NCI-H1092 treated with DMSO at 0.1 percent for 48 hours (cell line): ENCODE measurements at regions not wholly inside any gene's neighbourhood (a gene's known extent, or its start where the extent isn't known, plus 50 kb on each side); places are given as distances from the start of the nearest gene placed in this dataset.

ENCODE experiments used
- DNase-seq: peaks from one replicate; lab custom pipeline; 2025; lab: John Stamatoyannopoulos, UW

DNA sequence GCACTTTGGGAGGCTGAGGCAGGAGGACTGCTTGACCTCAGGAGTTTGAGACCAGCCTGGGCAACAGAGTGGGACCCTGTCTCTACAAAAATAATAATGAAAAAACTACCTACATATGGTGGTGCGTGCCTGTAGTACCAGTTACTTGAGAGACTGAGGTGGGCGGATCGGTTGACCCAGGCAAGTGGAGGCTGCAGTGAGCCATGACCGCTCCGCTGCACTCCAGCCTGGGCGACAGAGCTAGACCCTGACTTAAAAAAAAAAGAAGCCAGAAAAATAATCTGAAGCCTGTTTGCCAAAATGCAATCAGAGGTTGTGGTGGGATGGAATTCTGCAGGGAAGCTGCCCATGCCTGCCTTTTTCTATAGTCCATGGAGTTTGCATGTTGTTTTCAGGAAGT is 50.4 kb upstream of the GGTA1 start:
- no peak for DNase-seq

DNA sequence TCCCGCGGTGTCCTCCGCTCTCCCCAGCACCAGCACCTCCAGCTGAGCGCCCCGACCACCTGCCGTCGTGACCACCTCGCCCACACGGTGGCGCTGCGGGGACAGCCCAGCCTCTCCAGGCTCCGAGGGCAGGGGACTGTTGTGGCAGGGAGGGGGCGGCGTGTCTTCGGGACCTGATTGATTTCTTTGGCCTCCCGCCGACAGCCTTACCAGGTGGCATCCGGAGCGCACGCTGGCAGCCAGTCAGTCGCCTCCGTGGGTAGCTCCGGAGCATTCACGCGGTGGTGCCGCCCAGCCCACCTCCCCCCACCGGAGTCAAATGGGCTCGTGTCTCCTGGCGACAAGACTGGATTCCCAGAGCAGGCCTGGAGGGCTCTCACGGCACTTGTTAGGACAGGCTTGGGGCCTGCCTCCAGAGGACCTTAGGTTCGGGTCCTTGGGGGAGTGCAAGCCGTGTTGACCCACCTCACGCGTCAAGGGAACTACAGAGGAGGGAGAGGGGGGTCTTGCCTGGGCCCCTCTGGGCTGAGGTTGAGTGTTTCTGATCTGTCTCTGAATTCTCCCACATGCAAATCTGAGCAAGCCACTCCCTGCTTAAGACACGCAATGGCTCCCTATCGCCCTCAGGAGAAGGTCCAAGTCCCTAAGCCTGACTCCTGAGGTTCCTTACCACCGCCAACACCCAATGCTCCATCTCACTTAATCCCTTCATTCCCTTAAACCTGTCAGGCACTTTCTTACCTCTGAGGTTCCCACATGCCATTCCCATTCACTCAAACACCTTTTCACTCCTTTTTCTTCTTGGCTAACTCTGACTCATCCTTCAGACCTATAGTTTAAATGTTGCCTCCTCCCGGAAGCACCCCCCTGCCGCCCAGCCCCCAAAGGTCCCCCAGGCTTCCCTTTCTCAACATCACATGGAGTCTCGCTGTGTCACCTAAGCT is 51.2 kb upstream of the GGTA1 start:
- peak; percentile 80 for DNase-seq

DNA sequence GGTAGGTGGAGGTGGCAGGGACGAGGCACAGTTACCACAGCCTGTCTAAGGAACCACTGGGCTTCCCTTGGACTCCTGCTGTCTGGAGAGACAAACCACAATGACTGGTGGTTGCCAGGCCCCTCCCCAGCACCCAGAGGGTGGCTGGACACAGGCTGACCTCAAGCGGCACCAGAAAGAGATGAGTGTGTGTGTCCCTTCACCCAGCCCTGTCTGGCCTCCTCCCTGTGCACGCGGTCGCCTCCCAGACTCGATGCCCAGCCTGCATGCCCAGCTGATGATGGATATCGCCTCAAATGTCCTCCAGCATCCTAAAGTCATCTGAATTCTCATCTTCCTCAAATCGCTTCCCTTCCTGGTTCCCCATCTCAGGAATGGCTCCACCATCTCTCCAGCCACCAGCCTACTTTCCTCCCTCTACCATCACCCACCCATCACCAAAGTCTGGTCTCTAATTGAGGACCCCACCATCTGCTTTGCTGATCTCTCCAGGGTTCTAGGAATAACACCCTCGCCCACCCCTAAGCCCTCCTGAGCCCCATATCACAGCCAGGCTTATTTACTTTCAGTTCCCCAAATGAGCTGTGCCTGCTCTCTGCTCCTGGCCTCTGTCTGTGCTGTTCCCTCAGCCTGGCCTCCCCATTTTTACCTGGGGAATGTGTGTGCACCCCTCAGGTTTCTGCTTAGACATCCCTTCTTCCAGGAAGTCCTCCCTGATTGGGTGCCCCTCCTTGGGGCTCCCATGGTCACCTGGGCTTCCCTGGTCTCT is 52.5 kb upstream of the GGTA1 start:
- no peak for DNase-seq

- DNase-seq: no peak
These were observed 56.4 kb upstream of the GGTA1 start for GRCh38 chr9:121556082-121556481.

DNA sequence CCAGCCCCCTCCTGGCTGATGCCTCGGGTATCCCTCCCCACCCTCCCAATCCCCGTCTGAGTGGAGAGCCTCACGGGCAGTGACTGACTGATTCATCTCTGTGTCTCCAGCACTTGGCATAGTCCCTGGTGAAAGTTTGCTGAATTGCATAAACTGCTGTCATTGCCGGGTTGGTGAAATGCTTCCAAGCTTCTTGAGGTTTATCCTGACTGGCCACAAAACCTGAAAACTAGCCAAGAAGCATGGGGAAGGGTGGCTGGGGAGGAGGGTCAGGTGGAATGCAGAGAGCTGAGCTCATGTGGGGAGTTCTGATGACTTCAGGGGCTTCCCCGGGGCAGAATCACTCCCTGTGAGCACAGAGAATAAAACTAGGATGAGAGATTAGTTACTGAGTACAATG is 56.9 kb upstream of the GGTA1 start:
- DNase-seq: no peak

GRCh38 chr9:121557581-121558447 is 58.2 kb upstream of the GGTA1 start:
- no peak for DNase-seq

DNA sequence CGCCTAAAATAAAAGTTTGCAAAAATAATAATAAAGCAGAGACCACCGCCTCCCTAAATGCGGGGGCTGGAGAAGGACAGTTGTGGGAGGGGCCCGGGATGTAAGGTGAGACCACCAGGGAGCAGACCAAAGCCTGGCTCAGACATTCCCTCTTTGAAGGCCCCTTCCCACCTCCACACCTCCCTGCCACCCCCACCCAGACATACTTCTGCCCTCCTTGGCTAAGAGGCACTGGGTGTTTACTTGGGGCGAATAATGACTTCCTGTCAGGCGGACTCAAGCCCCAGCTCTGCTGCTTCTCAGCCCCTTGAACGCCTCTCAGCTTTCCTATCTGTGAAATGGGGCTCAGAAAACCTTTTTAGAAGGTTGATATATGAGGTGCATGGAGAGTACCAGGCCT is 58.8 kb upstream of the GGTA1 start:
- DNase-seq: no peak

DNA sequence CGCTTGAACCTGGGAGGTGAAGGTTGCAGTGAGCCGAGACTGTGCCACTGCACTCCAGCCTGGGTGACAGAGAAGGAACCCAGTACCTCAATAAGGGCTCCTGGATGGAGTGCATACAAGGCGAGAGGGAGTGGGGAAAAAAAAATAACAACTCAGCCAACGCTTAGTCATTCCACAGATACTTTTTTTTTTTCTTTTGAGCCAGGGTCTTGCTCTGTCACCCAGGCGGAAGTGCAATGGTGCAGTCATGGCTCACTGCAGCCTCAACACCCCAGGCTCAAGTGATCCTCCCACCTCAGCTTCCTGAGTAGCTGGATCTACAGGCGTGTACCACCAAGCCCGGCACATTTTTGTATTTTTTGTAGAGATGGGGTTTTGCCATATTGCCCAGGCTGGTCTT is 59.5 kb upstream of the GGTA1 start:
- DNase-seq: no peak

DNA sequence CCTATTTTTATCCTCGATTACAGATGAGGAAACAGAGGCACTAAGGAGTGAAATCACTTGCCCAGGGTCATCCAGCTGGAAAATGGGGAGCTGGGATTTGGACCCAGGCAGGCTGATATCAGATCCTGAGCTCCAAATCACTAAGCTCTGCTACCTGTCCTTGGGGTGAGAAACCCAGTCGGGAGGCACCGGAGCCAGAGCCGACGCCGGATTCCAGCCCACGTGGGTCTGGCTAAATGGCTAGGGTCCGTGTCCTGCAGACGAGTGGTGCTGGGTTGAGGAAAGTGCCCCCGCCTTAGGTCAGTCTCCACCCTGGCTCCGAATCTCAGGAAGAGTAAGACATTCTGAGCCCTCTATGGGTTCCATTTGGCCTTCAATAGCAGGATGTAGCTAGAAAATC is 61.3 kb upstream of the GGTA1 start:
- DNase-seq: no peak

DNA sequence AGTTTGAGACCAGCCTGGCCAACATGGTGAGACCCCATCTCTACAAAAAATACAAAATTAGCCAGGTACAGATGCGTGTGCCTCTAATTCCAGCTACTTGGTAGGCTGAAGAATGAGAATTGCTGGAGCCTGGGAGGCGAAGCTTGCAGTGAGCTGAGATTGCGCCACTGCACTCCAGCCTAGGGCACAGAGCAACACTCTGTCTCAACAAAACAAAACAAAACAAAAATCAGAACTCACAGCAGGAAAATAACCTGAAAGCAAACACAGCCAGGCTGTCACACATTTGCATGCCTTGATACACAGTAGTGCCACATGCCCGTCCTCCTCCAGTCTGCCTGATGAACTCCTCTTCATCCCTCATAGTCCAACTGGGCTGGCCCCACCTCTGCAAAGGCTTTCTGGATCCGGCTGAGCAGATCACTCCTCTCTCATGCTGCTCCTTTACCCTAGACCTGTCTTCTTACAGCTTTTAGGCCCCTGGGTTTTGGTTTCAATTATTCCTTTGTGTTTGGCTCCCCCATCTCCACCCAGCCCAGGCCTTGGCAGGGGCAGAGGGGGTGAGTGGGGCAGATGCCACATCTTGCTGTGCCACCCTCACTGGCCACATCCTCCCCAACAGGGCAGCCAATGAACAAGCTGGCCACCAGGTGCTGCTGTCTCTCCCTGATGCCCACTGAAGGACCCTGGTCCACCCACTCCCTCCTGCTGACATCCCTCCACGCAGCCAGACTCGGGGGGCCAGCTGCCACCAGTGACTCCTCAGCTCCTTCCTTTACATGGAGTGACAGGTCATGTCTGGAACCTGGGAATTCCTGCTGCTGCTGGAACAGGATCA is 62.0 kb upstream of the GGTA1 start:
- no peak for DNase-seq

DNA sequence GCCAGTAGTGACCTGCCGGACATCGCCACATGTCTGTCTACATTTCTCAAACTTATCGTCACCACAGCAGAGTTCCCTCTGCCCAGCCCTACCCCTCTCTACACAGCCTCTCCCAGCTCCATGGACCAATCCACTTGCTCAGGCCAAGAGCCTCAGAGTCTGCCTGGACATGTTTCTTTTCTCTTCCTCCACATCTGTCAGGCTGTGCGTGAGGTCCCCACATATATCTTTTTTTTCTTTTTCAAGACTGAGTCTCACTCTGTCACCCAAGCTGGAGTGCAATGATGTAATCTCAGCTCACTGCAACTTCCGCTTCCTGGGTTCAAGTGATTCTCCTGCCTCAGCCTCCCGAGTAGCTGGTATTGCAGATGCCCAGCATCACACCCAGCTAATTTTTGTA is 62.7 kb upstream of the GGTA1 start:
- DNase-seq: no peak

DNA sequence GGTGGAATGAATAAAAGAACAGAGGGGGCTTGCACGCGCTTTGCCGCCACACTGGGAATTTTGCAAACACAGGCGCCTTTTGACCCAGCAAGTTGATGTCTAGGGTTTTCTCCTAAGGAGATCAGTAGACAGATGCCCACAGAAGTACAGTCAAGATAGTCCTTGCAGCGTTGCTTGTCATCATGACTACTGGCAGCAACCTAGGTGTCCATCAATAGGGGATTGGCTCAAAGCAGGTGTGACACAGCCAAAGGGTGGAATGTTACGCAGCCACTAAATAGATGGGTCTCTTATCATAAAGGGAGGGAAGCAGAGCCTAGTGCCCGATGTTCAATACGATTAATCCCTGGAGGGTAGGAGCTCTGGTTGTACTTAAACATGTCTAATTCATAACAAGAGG is 63.8 kb upstream of the GGTA1 start:
- no peak for DNase-seq

DNA sequence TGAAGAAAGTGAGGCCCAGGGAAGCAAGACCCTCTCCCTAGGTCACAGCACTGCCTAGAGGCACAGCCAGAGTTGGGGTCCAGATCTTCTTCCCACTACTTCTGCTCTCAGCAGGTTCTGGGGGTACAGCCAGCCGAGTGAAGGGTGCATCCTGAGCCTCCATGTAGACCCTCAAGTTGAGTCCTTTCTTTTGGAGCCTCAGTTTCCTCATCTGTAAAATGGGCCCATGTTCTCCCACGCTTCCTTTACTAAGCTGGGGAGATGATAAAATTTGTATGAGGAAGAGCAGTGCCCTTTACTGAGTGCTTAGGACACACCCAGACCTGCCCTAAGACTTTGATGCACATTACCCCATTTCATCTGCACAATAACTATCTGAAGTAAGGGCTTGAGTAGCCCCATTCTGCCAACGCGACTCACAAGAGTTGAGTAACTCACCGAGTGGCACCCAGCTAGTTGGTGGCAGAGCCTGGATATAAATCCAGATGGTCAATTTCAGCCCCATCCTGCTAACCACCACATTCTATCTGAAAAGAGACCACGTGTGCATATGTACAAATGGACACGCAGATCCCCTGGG is 64.3 kb upstream of the GGTA1 start:
- DNase-seq: no peak

DNA sequence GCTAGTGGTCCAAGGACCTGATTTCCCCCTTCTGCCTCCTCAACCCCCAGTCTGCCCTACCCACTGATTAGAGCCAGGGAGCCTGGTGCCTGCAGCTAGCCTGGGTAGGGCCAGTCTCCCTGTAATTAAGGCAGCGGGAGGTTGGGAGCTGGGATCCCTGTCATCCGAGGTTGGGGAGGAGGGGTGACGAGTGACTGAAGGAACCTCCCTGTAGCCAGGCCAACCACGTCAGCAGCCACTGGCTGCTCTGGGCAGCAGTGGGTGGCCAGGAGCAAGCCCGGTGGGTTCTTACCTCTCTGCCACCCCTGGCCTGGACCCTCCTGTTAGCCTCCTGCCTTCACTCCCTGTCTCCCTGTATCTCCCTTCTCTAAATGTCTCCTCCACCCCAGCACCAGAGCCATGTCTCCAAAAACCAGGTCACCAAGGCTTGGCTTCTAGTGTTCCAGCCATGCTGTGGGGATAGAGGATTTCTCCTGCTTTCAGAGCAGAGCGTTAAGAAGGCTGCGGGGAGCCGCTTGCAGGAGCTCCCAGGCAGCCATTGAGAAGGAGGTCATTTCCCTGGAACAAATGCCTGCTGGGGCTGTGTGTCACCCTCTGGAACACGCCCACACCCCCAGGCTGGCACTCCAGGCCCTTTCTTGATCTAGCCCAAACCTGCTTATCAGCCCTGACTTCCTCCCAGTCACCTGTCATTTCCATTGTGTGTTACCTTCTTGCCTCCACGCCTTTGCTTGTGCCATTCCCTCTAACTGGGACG is 65.0 kb upstream of the GGTA1 start:
- no peak for DNase-seq

DNA sequence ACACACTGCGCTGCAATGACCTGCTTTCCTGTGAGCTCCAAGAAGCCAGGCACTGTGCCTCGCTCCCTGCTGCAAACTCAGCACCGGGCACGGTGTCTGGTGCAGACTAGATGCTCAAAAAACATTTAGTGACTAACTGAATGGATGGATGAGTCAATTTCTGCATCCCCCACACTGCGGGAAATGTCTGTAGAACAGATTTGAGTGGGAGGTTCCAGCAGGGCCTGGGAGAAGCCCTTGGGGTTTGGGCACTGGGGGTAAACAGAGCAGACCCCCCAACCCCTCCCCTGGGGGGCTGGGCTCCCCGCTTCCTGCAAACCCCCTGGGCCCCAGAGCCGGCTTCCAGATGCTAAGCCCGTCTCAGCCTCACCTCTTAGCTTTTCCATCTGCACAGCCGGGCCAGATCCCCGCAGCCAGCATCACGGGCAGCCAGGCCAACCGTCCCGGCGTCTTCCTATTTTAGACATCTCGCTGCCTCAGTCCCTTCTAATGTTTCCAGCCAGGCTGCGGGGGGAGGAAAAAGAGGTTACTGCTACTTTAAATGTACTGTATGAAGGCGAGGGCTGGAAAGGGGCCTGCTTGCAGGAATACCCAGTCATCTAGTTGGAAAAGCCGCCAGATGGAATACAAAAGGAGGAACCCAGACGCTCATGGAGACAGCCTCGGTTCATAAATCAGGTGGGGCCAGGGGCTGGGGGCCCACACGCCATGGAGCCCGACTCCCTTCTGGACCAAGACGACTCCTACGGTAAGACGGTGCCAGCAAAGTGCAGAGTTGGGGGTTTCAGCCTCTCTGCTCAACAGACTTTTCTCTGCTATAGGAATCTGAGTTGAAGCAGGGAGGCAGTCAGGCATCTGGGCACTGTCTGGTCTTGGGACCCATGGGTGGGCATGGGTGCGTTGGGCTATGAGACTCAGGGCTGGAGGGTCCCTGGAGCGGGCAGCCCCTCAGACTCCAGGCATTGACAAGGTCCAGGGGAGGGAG is 67.1 kb upstream of the GGTA1 start:
- no peak for DNase-seq

- DNase-seq: no peak
These were observed 68.1 kb upstream of the GGTA1 start for GRCh38 chr9:121567500-121568342.

- no peak for DNase-seq
These were observed 69.0 kb upstream of the GGTA1 start for GRCh38 chr9:121568343-121569265.
